IPS DF 19.7 (cell line): ENCODE measurements at regions not wholly inside any gene's neighbourhood (a gene's known extent, or its start where the extent isn't known, plus 50 kb on each side); places are given as distances from the start of the nearest gene placed in this dataset.
"Not testable (repeated sequence)": the region's sequence is repeated elsewhere in the genome, so short reads cannot be mapped to it uniquely, and the experiment has no call there.

ENCODE experiments used
- DNase-seq: peaks from one replicate; pipeline ENCODE4 v3.0.0-alpha.2; 2013; ENCODE audit warnings: low read depth, low spot score

- no peak for DNase-seq
Measured at GRCh38 chr3:162719684-162720341, 1223.2 kb downstream of the OTOL1 start.

GRCh38 chr3:162721736-162722135, 1225.1 kb downstream of the OTOL1 start:
- DNase-seq = peak; percentile 68

GRCh38 chr3:162722337-162722736, 1225.7 kb downstream of the OTOL1 start:
- no peak for DNase-seq

- peak; percentile 30 for DNase-seq
Measured at GRCh38 chr3:162722796-162723195, 1226.2 kb downstream of the OTOL1 start.

- DNase-seq = no peak
Measured at GRCh38 chr3:162729686-162730085, 1233.1 kb downstream of the OTOL1 start.

- not testable (repeated sequence) for DNase-seq
Measured at GRCh38 chr3:162731961-162732360, 1235.4 kb downstream of the OTOL1 start.

GRCh38 chr3:162738784-162739183, 1242.2 kb downstream of the OTOL1 start:
- no peak for DNase-seq

- DNase-seq = peak; percentile 95
Measured at GRCh38 chr3:162740941-162741596, 1244.5 kb downstream of the OTOL1 start.

GRCh38 chr3:162742159-162742717, 1245.6 kb downstream of the OTOL1 start:
- no peak for DNase-seq

GRCh38 chr3:162743091-162743490, 1246.5 kb downstream of the OTOL1 start:
- no peak for DNase-seq

- no peak for DNase-seq
Measured at GRCh38 chr3:162760789-162761188, 1264.2 kb downstream of the OTOL1 start.

GRCh38 chr3:162764051-162764807, 1267.6 kb downstream of the OTOL1 start:
- no peak for DNase-seq

GRCh38 chr3:162764808-162765071, 1268.1 kb downstream of the OTOL1 start:
- no peak for DNase-seq

- no peak for DNase-seq
Measured at GRCh38 chr3:162765524-162765923, 1268.9 kb downstream of the OTOL1 start.

- no peak for DNase-seq
Measured at GRCh38 chr3:162769564-162769963, 1273.0 kb downstream of the OTOL1 start.

- DNase-seq = no peak
Measured at GRCh38 chr3:162770551-162770950, 1273.9 kb downstream of the OTOL1 start.

- peak; percentile 30 for DNase-seq
Measured at GRCh38 chr3:162774613-162775100, 1278.0 kb downstream of the OTOL1 start.

GRCh38 chr3:162776148-162776547, 1279.5 kb downstream of the OTOL1 start:
- no peak for DNase-seq

- DNase-seq = no peak
Measured at GRCh38 chr3:162777118-162777517, 1280.5 kb downstream of the OTOL1 start.

GRCh38 chr3:162780313-162780712, 1283.7 kb downstream of the OTOL1 start:
- no peak for DNase-seq

GRCh38 chr3:162799910-162800309, 1303.3 kb downstream of the OTOL1 start:
- no peak for DNase-seq

- no peak for DNase-seq
Measured at GRCh38 chr3:162802228-162802965, 1305.8 kb downstream of the OTOL1 start.
